ENCODE measurements at regions not wholly inside any gene's neighbourhood (a gene's known extent, or its start where the extent isn't known, plus 50 kb on each side); places are given as distances from the start of the nearest gene placed in this dataset.

DNA sequence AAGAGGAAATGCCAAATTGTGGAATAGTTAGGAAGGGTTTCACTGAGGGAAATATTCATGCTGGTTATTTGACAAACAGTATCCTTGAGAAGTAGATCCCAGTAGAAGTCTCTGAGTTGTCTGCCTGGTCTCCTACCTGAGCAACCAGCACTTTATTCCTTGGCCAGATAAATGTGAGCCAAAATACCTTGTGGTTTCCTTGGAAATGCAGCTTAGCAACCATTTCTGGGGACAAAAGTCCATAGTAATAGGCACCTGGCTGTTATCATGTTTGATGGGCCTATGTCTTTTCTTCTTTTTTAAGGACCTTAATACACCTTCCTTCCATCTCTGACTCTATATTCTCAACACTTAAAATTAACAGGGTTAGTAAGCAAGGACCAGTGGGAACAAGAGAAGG lies 217.1 kb upstream of the MARCKS start:
- DNase-seq (ENCODE audit: low read depth in 3 of 3, low spot score in 2 of 3): no peak

DNA sequence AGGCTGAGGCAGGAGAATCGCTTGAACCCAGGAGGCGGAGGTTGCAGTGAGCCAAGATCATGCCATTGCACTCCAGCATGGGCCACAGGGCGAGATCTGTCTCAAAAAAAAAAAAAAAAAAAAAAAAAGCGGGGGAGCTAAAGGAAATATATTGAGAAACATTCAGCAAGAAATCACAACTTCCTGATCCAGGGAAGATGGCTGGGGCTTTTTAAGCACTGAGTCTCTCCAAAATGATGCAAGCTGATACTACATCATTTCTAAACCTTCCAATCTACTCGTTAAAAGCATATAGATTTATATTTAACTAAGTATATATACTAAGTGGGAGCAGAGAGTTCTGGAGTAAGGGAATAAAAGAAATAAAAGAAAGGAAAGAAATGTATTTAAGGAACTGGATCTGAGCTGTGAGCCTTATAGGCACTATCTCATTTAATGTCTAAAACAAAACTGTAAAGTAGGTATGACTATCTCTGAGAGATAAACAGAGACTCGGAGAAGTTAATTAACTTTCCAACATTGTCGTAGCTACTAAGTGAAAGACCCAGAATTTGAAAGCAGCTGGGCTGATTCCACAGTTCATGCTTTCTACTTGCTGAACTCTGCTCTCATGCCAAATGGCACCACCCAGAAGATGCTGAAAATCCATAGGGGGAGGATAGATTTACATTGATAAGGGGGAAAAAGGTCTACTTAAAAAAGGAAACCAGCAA lies 215.0 kb upstream of the MARCKS start:
- no peak for DNase-seq (ENCODE audit: low read depth in 3 of 3, low spot score in 2 of 3)

DNA sequence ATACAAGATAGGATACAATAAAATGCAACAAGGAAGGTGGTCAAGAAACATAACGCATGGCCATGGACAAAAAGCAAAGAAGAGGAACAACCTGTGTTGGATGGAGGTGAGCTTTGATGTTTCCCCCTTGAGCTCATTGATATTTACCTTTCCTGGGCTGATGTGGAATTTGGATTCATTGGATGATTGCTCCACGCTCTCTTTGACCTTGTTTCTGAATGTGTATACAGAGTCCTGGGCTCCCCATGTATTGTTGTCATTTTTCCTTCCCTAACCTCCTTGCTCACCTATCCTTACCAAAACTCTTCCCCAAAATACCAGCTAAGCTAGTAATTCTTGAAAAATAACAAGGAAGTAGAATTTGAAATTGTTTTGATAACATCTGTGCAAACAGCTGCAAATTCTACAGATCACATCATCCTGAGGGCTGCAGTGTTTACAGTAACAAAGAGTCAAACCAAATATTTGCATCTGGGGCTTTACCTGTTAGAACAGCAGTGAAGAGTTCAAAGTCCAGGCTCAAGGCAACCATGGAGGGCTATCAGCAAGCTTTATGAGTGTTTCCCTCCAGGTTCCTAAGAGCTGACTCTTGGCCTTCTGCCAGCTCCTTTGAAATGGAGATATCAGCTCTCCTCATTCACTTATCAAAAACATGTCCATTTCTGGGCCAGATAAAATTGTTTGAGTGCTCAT lies 214.3 kb upstream of the MARCKS start:
- no peak for DNase-seq (ENCODE audit: low read depth in 3 of 3, low spot score in 2 of 3)

DNA sequence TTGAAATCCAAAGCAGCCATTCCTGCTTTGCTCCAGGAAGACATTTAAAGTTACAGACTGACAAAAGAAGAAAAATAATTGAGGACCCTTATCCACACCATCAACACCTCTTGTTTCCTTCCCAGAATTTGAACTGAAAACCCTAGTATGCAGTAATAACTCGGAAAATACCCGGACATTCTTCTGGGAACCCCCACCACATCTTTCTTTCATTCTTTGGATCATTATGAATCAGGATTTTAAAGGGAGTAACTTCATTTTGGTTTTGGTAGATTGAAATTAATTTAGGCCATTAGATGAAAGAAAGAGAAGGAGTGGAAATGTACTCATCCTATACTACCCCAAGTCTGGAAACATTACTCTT lies 213.8 kb upstream of the MARCKS start:
- no peak for DNase-seq (ENCODE audit: low read depth in 3 of 3, low spot score in 2 of 3)

- no peak for DNase-seq (ENCODE audit: low read depth in 3 of 3, low spot score in 2 of 3)
Measured at GRCh38 chr6:113644861-113645575, 212.1 kb upstream of the MARCKS start.

DNA sequence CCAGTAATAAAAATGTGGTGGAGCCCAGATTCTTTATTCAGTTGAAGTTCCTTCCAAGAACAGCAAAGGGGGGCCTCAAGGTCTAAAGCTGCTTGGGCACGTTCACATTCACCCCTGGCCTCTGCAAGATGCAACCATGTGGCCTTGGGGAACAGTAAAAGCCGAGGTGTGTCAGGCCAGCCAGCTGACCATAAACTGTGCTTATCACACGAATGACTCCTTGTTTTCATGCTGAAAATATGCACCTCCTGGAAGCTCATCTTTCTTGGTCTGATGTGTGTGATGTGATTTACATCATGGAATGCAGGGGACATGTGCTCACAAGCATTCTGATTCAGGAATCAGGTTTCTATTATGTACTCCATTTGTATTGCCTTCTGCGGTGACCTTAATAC lies 211.6 kb upstream of the MARCKS start:
- no peak for DNase-seq (ENCODE audit: low read depth in 3 of 3, low spot score in 2 of 3)

- no peak for DNase-seq (ENCODE audit: low read depth in 3 of 3, low spot score in 2 of 3)
Measured at GRCh38 chr6:113645986-113646385, 211.2 kb upstream of the MARCKS start.

GRCh38 chr6:113646701-113647100 lies 210.4 kb upstream of the MARCKS start:
- no peak for DNase-seq (ENCODE audit: low read depth in 3 of 3, low spot score in 2 of 3)

GRCh38 chr6:113647143-113647889 lies 209.8 kb upstream of the MARCKS start:
- no peak for DNase-seq (ENCODE audit: low read depth in 3 of 3, low spot score in 2 of 3)

DNA sequence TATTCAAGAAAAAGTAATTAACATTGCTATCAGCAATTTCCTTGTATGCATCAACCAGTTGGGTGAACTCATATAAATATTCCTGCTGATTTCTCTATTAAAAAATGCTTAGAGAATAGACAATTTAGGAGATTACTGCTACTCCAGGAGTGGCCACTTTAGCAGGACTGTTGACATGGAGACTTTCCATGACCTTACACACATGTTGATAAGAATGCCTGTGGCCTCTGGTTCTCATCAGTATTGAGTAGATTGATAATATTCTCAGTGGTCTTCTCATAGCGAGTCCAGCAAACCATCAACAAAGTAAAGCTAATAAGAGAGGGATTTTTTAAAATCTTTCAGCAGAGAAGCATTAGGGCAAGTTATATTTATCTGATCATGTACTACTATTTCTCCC lies 208.4 kb upstream of the MARCKS start:
- DNase-seq (ENCODE audit: low read depth in 3 of 3, low spot score in 2 of 3): no peak

GRCh38 chr6:113649276-113649675 lies 207.9 kb upstream of the MARCKS start:
- DNase-seq (ENCODE audit: low read depth in 3 of 3, low spot score in 2 of 3): no peak

DNA sequence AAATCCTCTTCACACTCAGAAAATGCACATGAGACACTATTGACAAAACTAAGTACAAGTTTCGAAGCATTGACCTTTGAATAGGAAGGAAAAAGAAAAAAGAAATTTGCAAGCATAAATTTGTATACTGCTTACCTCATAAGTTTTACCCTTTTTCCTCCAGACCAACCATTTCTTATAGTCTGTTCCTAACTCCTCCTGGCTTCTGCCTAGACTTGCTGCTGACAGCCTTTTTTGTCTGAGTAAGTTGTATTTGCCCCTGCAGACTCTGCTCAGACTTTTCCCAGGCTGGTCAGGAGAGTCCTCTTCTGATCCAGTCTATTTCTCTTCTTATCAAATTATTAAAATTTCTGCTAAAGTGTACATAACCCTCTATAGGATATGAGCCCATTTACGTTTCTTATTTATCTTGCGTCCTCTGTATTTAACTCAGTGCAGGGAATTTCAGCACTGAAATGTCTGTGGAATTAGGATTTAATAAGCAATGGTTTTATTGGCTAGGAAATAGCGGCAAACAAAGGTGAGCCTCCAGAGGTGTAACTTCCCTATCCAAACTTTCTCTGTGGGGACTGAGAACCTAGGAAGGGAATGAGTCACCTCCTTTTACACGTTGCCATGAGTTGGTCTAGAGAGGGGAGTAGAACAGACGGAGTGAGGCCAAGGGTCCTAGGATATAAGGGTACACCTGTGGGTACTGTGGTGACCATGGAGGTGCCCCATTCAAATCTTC lies 207.1 kb upstream of the MARCKS start:
- DNase-seq (ENCODE audit: low read depth in 3 of 3, low spot score in 2 of 3): no peak

DNA sequence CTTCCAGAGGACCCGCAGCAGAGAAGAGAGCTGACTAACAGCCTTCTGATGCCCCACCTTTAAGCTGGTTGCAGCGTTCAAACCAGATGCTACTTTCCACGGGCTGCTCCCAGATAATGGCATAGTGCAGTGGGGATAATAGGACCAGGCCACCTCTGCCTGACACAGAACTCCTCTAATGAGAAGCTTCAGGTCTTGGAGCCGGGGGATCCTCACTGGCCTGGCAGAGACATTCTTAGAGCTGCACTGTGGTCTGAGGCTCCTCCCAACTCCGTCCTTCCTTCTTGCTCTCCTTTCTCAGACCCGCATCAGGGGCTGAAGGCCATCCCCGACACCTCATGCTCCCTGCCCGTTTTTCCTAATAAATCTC lies 206.6 kb upstream of the MARCKS start:
- DNase-seq (ENCODE audit: low read depth in 3 of 3, low spot score in 2 of 3): no peak

GRCh38 chr6:113651120-113651519 lies 206.0 kb upstream of the MARCKS start:
- DNase-seq (ENCODE audit: low read depth in 3 of 3, low spot score in 2 of 3): no peak

DNA sequence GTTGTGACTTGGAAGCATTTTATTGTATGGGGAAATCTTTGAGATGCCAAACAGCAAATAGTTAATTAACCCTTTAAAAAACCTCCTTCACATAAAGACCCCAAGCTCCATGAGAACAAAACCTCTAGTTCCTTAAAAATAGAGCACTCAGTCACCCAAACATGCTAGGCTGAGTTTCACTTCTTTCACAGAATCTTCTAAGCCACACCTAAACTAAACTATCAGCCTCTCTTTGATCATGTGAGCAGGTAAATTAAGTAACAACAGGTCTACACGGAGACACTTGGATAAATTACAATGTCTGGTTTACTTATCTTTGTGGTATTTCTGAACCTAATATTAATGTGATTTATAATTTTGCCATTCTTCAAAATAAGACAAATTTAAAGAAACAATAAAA lies 205.2 kb upstream of the MARCKS start:
- no peak for DNase-seq (ENCODE audit: low read depth in 3 of 3, low spot score in 2 of 3)

DNA sequence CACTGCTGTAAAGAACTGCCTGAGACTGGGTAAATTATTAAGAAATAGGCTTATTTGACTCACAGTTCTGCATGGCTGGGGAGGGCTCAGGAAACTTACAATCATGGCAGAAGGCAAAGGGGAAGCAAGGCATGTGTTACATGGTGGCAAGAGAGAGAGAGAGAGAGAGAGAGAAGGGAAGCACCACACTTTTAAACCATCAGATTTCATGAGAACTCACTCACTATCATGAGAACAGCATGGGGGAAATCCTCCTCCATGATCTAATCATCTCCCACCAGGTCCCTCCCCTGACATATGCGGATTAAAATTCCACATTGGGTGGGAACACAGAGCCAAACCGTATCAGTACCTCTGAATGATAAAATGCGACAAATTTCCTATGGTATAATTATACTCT lies 203.9 kb upstream of the MARCKS start:
- DNase-seq (ENCODE audit: low read depth in 3 of 3, low spot score in 2 of 3): no peak

GRCh38 chr6:113654396-113654795 lies 202.7 kb upstream of the MARCKS start:
- DNase-seq (ENCODE audit: low read depth in 3 of 3, low spot score in 2 of 3): no peak

DNA sequence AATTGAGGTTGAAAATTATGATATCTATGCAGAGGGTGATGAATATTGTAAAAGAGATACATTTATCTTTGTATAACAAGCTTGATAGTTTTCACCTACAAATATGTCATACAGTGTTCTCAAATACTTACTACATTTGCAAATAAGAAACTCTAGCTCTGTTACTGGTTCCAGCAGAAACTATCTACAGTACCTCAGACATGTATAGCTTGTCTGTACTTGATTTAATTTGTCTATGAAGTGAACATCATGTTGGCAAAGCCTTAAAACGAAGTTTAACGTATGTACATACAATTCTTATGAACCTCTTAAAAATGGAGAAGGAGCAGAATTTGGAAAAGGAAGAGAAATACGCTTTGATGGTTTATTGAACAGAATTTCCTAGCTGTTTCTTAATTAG lies 201.4 kb upstream of the MARCKS start:
- DNase-seq (ENCODE audit: low read depth in 3 of 3, low spot score in 2 of 3): no peak

GRCh38 chr6:113659762-113660404 lies 197.3 kb upstream of the MARCKS start:
- DNase-seq (ENCODE audit: low read depth in 3 of 3, low spot score in 2 of 3): no peak

DNA sequence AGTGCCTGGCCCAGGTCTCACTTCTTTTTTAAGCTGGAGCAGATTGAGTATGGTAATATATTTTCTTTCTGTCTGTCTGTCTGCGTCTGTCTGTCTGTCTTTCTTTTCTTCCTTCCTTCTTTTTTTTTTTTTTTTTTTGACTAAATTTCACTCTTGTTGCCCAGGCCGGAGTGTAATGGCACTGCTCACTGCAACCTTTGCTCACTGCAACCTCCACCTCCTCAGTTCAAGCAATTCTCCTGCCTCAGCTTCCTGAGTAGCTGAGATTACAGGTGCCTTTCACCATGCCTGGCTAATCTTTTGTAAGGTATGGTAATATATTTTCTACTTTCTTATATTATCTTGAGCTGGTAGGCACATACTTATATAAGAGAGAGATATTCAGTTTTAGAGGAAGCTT lies 196.3 kb upstream of the MARCKS start:
- no peak for DNase-seq (ENCODE audit: low read depth in 3 of 3, low spot score in 2 of 3)
